Daoy (cell line): ENCODE measurements at regions not wholly inside any gene's neighbourhood (a gene's known extent, or its start where the extent isn't known, plus 50 kb on each side); places are given as distances from the start of the nearest gene placed in this dataset.

ENCODE experiments used
- DNase-seq: peaks from one replicate; pipeline ENCODE4 v3.0.0-alpha.2; 2015; ENCODE audit warnings: low read depth

GRCh38 chr3:144375088-144375487 is 403.5 kb downstream of the DIPK2A start:
- DNase-seq: no peak

GRCh38 chr3:144380849-144381248 is 409.2 kb downstream of the DIPK2A start:
- no peak for DNase-seq

- no peak for DNase-seq
These were observed 410.0 kb downstream of the DIPK2A start for GRCh38 chr3:144381607-144382006.

GRCh38 chr3:144384241-144384979 is 412.8 kb downstream of the DIPK2A start:
- no peak for DNase-seq

GRCh38 chr3:144390786-144391185 is 419.2 kb downstream of the DIPK2A start:
- no peak for DNase-seq

- DNase-seq: no peak
These were observed 419.6 kb downstream of the DIPK2A start for GRCh38 chr3:144391236-144391635.

- no peak for DNase-seq
These were observed 422.4 kb downstream of the DIPK2A start for GRCh38 chr3:144394032-144394431.

GRCh38 chr3:144402430-144402829 is 430.8 kb downstream of the DIPK2A start:
- no peak for DNase-seq

GRCh38 chr3:144403040-144403457 is 431.4 kb downstream of the DIPK2A start:
- DNase-seq: no peak

- no peak for DNase-seq
These were observed 435.7 kb downstream of the DIPK2A start for GRCh38 chr3:144407335-144407734.

- no peak for DNase-seq
These were observed 437.7 kb downstream of the DIPK2A start for GRCh38 chr3:144409319-144409718.

- DNase-seq: no peak
These were observed 441.4 kb downstream of the DIPK2A start for GRCh38 chr3:144413068-144413467.

- no peak for DNase-seq
These were observed 443.9 kb downstream of the DIPK2A start for GRCh38 chr3:144415492-144415891.

GRCh38 chr3:144424606-144425005 is 453.0 kb downstream of the DIPK2A start:
- no peak for DNase-seq

- no peak for DNase-seq
These were observed 454.7 kb downstream of the DIPK2A start for GRCh38 chr3:144426366-144426765.

GRCh38 chr3:144426967-144427366 is 455.3 kb downstream of the DIPK2A start:
- no peak for DNase-seq

- DNase-seq: no peak
These were observed 458.1 kb downstream of the DIPK2A start for GRCh38 chr3:144429719-144430121.

GRCh38 chr3:144431134-144431533 is 459.5 kb downstream of the DIPK2A start:
- DNase-seq: no peak

- no peak for DNase-seq
These were observed 461.4 kb downstream of the DIPK2A start for GRCh38 chr3:144433006-144433405.

GRCh38 chr3:144437989-144438388 is 466.4 kb downstream of the DIPK2A start:
- DNase-seq: no peak

- DNase-seq: no peak
These were observed 472.4 kb downstream of the DIPK2A start for GRCh38 chr3:144444061-144444460.

GRCh38 chr3:144444546-144444945 is 472.9 kb downstream of the DIPK2A start:
- DNase-seq: no peak

- no peak for DNase-seq
These were observed 484.3 kb downstream of the DIPK2A start for GRCh38 chr3:144455841-144456440.

GRCh38 chr3:144457758-144458157 is 486.1 kb downstream of the DIPK2A start:
- DNase-seq: no peak
